Tibial nerve (tissue), 3 donors: ENCODE measurements at regions not wholly inside any gene's neighbourhood (a gene's known extent, or its start where the extent isn't known, plus 50 kb on each side); places are given as distances from the start of the nearest gene placed in this dataset.

ENCODE experiments used
- CTCF ChIP-seq, 5 experiments: fragments of 200-600 bp in 3 of 5; fragments of 450-650 bp in 2 of 5; sonication (generic) in 3 of 5; IDR thresholded peaks; one replicate each; pipeline ENCODE4 v1.5.1; 2016 to 2019; ENCODE audit warnings: antibody characterized with exemption in 5 of 5, mild to moderate bottlenecking in 3 of 5, moderate library complexity in 2 of 5
- POLR2A ChIP-seq, 2 donors: fragments of 450-650 bp; IDR thresholded peaks; one replicate each; pipeline ENCODE4 v1.6.1; 2017; ENCODE audit warnings: antibody characterized with exemption in 2 of 2, mild to moderate bottlenecking in 2 of 2, moderate library complexity in 2 of 2

GRCh38 chr14:48553443-48553842 is 878.0 kb upstream of the MDGA2 start:
- no peak for TF ChIP-seq POLR2A (IDR thresholded peaks at IDR 0.05)
- no peak for TF ChIP-seq CTCF (IDR thresholded peaks at IDR 0.05)
